Activated B cell treated with CpG ODN at 0.5 μM for 24 hours (primary cell): ENCODE measurements at regions not wholly inside any gene's neighbourhood (a gene's known extent, or its start where the extent isn't known, plus 50 kb on each side); places are given as distances from the start of the nearest gene placed in this dataset.
"Not testable (repeated sequence)": the region's sequence is repeated elsewhere in the genome, so short reads cannot be mapped to it uniquely, and the experiment has no call there.

Source experiments
- ATAC-seq: fragments of 200-7000 bp; cut with Tn5 transposase; one replicate; pipeline ENCODE4 v1.10.0; 2021; ENCODE audit warnings: low read depth, mild to moderate bottlenecking, moderate library complexity
- CTCF ChIA-PET: fragments of 350-600 bp; sonication (Branson Sonifier 250); formaldehyde crosslinking; loops from one replicate; lab custom pipeline; 2021; ENCODE audit warnings: antibody characterized with exemption; lab: Charles Lee
- POLR2A ChIA-PET: fragments of 350-600 bp; sonication (Branson Sonifier 250); formaldehyde crosslinking; loops from one replicate; lab custom pipeline; 2021; ENCODE audit warnings: antibody characterized with exemption; lab: Charles Lee
- DNase-seq: peaks from one replicate; pipeline ENCODE4 v3.0.0; 2022
- H3K27ac Mint-ChIP-seq: one replicate; pipeline ENCODE4 v1.8.0; 2020; ENCODE audit warnings: mixed read lengths
- H3K27me3 Mint-ChIP-seq: one replicate; pipeline ENCODE4 v1.8.0; 2021; ENCODE audit warnings: mixed read lengths
- H3K36me3 Mint-ChIP-seq: one replicate; pipeline ENCODE4 v1.8.0; 2021; ENCODE audit warnings: low read depth, mixed read lengths
- H3K4me1 Mint-ChIP-seq: one replicate; pipeline ENCODE4 v1.8.0; 2021; ENCODE audit warnings: mixed read lengths
- H3K4me3 Mint-ChIP-seq: one replicate; pipeline ENCODE4 v1.8.0; 2020; ENCODE audit warnings: mild to moderate bottlenecking, mixed read lengths
- H3K9me3 Mint-ChIP-seq: one replicate; pipeline ENCODE4 v1.8.0; 2020; ENCODE audit warnings: mixed read lengths
- CTCF ChIP-seq: fragments of 200-600 bp; IDR thresholded peaks from one replicate; pipeline ENCODE4 v1.8.0; 2022; ENCODE audit warnings: antibody characterized with exemption, mild to moderate bottlenecking
- intact Hi-C: fragments of 100-400 bp; cut with micrococcal nuclease; formaldehyde crosslinking; loops from one replicate; pipeline ENCODE4 v1.15.1; 2024

GRCh38 chr18:961644-962355 is 57.1 kb downstream of the ADCYAP1 start:
- POLR2A ChIA-PET = no interaction called here
- intact Hi-C loops = no loop called here
- DNase-seq (no peak), ATAC-seq (no peak)
- Mint-ChIP-seq H3K9me3 (no peaks in the 10 kb centered on the region), H3K4me3 (peak overlapping the region; percentile 4), H3K27ac (no peak overlapping the region), H3K4me1 (peaks cover 3% of the 10 kb centered on the region), H3K27me3 (peaks cover 6% of the 10 kb centered on the region), H3K36me3 (no peaks in the 10 kb centered on the region)
- CTCF ChIA-PET = interaction anchor here (0.7 kb wide), 1 partner anchor 8 kb away, joined by 3 read pairs; no protein-coding TSS in a partner anchor
- no peak for TF ChIP-seq CTCF

DNA sequence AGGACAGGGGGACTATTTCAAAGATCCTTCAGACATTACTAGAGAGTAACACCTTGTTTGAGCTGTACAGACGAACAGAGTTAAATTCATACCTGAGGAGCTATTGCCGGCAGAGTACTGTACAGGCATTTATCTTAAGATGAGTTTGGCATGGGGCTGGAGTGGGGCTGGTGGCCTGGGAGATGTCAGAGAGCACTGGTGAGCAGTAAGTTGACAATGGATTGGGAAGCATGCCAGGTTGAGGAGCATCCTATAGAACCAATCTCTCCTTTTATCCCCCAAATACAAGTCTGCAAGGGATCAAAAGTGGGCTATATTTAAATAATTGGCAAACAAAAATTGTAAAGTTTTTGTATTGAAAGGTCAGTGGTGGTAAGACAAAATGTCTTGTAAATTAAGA is 58.6 kb downstream of the ADCYAP1 start:
- Mint-ChIP-seq H3K4me3 (no peak overlapping the region), H3K36me3 (no peaks in the 10 kb centered on the region), H3K4me1 (peaks cover 3% of the 10 kb centered on the region), H3K27me3 (peaks cover 6% of the 10 kb centered on the region), H3K27ac (no peak overlapping the region), H3K9me3 (no peaks in the 10 kb centered on the region)
- TF ChIP-seq CTCF = no peak
- DNase-seq = no peak
- ChIA-PET POLR2A (no interaction called here), CTCF (no interaction called here)
- ATAC-seq = no peak
- intact Hi-C loops = no loop called here

DNA sequence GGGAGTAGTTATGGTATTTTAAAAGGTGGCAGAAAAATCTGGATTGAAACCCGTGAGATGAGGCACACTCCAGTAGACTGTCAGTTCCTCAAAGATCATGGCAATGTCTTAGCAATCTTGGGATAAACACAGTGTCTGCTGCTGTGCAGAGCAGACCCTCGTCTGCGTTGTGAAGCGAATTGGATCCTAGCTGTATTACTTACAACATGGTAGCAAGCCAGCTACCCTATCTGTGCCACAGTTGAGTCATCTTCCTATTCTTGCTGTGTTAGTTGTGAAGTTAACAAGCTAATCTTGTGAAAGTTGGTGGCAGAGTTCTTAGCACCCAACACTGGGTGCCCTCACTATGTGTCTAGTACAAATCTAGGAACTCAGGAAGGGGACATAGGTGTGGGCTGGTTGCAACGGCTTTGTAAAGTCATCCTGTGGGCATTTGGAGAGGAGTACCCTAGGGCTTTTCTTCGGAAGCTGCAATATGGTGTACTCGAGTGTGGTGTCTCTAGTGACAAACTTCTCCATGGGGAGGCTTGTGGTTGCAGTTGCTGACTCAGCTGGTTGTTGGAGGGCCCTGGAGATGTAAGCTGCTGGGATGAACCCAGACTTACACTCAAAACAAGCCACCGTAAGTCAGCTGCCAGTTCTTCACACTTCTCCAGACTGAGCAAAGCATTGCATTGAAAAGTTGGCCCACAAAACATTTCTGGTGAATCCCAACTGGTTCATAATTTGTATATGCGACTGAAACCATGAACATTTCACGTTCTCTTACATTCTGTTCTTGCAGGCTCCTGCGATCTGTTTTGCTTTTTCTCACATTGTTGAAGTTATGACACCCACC is 61.5 kb downstream of the ADCYAP1 start:
- H3K4me1 Mint-ChIP-seq = peaks cover 3% of the 10 kb centered on the region
- ChIA-PET POLR2A (no interaction called here), CTCF (no interaction called here)
- TF ChIP-seq CTCF = no peak
- H3K27me3 Mint-ChIP-seq = peaks cover 6% of the 10 kb centered on the region
- no peak for DNase-seq
- peaks cover 4% of the 10 kb centered on the region for H3K9me3 Mint-ChIP-seq
- no peak overlapping the region for H3K4me3 Mint-ChIP-seq
- no peak for ATAC-seq
- no peak overlapping the region for H3K27ac Mint-ChIP-seq
- intact Hi-C loops = no loop called here
- no peaks in the 10 kb centered on the region for H3K36me3 Mint-ChIP-seq

DNA sequence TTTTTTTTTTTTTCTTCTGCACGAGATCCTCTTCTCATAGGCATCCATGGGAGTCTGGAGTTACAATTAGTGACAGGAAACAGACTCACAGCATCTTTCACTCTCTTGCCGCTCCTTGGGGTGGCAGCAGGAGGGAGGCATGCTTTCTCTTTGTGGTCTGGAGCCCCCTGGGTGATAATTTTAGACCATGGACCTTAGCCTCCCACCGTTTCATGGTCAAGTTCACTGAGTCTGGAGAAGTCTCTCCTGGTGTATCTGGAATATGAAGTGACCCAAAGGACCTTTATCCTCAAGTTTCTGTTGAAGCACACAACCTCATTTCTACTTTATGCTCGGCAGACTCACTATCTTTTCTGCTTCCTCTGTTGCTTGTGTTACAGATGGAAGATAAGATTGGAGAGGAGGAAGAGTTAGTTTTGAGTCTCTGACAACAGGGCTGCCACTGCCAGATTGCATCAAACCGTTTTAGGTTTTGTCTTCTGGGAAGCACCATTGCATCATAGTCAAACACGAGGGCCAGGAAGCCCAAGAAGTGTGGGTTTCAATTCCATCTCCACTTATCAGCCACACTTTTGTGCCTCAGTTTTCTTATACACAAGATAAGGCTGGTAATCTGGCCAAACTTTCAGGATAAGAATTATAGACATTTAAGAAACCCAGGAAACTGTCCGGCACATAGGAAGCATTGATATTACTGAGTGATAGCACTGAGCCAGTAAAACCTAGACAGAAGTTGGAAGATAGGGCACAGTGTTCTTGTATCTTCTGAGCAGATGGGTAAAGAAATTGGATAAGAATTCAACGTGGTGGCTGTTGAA is 62.3 kb downstream of the ADCYAP1 start:
- no peaks in the 10 kb centered on the region for H3K36me3 Mint-ChIP-seq
- ChIA-PET CTCF (no interaction called here), POLR2A (no interaction called here)
- no peak overlapping the region for H3K4me3 Mint-ChIP-seq
- TF ChIP-seq CTCF = no peak
- no peak overlapping the region for H3K27ac Mint-ChIP-seq
- peaks cover under 1% of the 10 kb centered on the region for H3K4me1 Mint-ChIP-seq
- DNase-seq (no peak), ATAC-seq (no peak)
- intact Hi-C loops = no loop called here
- peaks cover 3% of the 10 kb centered on the region for H3K27me3 Mint-ChIP-seq
- H3K9me3 Mint-ChIP-seq = peaks cover 4% of the 10 kb centered on the region

DNA sequence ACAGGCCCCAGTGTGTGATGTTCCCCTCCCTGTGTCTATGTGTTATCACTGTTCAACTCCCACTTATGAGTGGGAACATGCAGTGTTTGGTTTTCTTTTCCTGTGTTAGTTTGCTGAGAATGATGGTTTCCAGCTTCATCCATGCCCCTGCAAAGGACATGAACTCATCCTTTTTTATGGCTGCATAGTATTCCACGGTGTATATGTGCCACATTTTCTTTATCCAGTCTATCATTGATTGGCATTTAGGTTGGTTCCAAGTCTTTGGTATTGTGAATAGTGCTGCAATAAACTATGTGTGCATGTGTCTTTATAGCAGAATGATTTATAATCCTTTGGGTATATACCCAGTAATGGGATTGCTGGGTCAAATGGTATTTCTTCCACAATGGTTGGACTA is 64.2 kb downstream of the ADCYAP1 start:
- intact Hi-C loops, CTCF ChIA-PET, H3K27me3 Mint-ChIP-seq: not testable (repeated sequence)

DNA sequence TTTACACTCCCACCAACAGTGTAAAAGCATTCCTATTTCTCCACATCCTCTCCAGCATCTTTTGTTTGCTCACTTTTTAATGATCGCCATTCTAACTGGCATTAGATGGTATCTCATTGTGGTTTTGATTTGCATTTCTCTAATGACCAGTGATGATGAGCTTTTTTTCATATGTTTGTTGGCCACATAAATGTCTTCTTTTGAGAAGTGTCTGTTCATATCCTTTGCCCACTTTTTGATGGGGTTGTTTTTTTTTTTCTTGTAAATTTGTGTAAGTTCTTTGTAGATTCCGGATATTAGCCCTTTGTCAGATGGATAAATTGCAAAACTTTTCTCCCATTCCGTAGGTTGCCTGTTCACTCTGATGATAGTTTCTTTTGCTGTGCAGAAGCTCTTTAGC is 64.6 kb downstream of the ADCYAP1 start:
- intact Hi-C loops, H3K27ac Mint-ChIP-seq, H3K4me1 Mint-ChIP-seq, H3K4me3 Mint-ChIP-seq, H3K36me3 Mint-ChIP-seq, POLR2A ChIA-PET, H3K27me3 Mint-ChIP-seq, H3K9me3 Mint-ChIP-seq, ATAC-seq, DNase-seq, CTCF ChIA-PET: not testable (repeated sequence)

More for the DNA sequence above, 64.2 kb downstream of the ADCYAP1 start:
- H3K9me3 Mint-ChIP-seq, DNase-seq, H3K36me3 Mint-ChIP-seq, H3K4me3 Mint-ChIP-seq, H3K4me1 Mint-ChIP-seq, POLR2A ChIA-PET, H3K27ac Mint-ChIP-seq, ATAC-seq: not testable (repeated sequence)

GRCh38 chr18:974606-975005 is 69.9 kb downstream of the ADCYAP1 start:
- H3K4me1 Mint-ChIP-seq, POLR2A ChIA-PET, H3K27ac Mint-ChIP-seq, H3K4me3 Mint-ChIP-seq, ATAC-seq, CTCF ChIA-PET, H3K27me3 Mint-ChIP-seq, DNase-seq, H3K9me3 Mint-ChIP-seq, intact Hi-C loops, H3K36me3 Mint-ChIP-seq: not testable (repeated sequence)
